BJ (cell line): ENCODE measurements at regions not wholly inside any gene's neighbourhood (a gene's known extent, or its start where the extent isn't known, plus 50 kb on each side); places are given as distances from the start of the nearest gene placed in this dataset.

ENCODE experiments used
- CTCF ChIA-PET: fragments of 350-600 bp; formaldehyde crosslinking; extraction: SDS; loops from one replicate; lab custom pipeline; 2021; ENCODE audit warnings: antibody characterized with exemption, inconsistent platforms; lab: Yijun Ruan, JAX
- POLR2A ChIA-PET: fragments of 300-600 bp; sonication (Branson Sonifier 250); formaldehyde crosslinking; extraction: SDS; loops from one replicate; lab custom pipeline; 2021; ENCODE audit warnings: antibody characterized with exemption; lab: Charles Lee
- DNase-seq: peaks from one replicate; pipeline ENCODE4 v3.0.0-alpha.2; 2011; ENCODE audit warnings: low read depth
- H3K27me3 ChIP-seq: 2 replicates; pipeline ENCODE4 v1.6.0; 2011; ENCODE audit warnings: low read length; ENCODE audit not compliant: control insufficient read depth, insufficient read depth
- H3K36me3 ChIP-seq: 2 replicates; pipeline ENCODE4 v1.5.1; 2011; ENCODE audit warnings: low read length; ENCODE audit not compliant: control insufficient read depth, insufficient read depth
- H3K4me3 ChIP-seq: 2 replicates; pipeline ENCODE4 v1.5.1; 2011; ENCODE audit warnings: low read depth, mild to moderate bottlenecking, control low read depth, low read length
- CTCF ChIP-seq: IDR thresholded peaks from 2 replicates; pipeline ENCODE4 v1.5.1; 2011; ENCODE audit warnings: low read depth, mild to moderate bottlenecking, control low read depth, inconsistent platforms, low read length, moderate library complexity; ENCODE audit not compliant: insufficient read depth

GRCh38 chr11:64450168-64450560 lies 91.2 kb downstream of the RPS6KA4 start:
- no peaks in the 10 kb centered on the region for H3K36me3 ChIP-seq
- ChIA-PET POLR2A (interaction anchor here (0.5 kb wide), 1 partner anchor 405 kb away, joined by 3 read pairs; no protein-coding TSS in a partner anchor), CTCF (interaction anchor here (0.7 to 5.2 kb wide), 31 partner anchors 8 to 245 kb away, joined by 3 to 80 read pairs (median 7); no protein-coding TSS in a partner anchor)
- no peak overlapping the region for H3K4me3 ChIP-seq
- TF ChIP-seq CTCF = no peak
- DNase-seq = no peak
- H3K27me3 ChIP-seq = peaks cover 7% of the 10 kb centered on the region

DNA sequence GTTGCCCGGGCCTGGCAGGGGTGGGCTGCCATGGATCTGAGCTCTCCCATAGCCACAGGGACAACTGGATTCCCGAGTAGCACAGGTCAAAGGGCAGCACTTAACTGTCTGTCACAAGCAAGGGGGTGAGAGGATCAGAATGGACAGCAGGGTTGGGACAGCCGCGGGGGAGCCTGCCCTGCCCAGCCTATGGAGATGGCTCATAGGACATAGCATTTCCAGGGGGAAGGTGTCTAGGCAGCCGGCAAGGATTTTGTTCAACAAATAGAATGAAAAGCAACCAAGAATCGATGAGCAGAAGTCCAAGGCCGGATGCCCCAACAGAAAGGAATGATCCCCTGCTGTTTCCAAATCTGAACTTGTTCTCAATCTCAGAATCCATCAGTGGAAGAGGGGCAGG lies 92.9 kb downstream of the RPS6KA4 start:
- no peak for TF ChIP-seq CTCF
- ChIA-PET POLR2A (no interaction called here), CTCF (interaction anchor here (1.3 to 5.2 kb wide), 2 partner anchors 138 to 200 kb away, joined by 3 to 67 read pairs; no protein-coding TSS in a partner anchor)
- DNase-seq = no peak
- Histone ChIP-seq H3K27me3 (peaks cover 6% of the 10 kb centered on the region), H3K4me3 (no peak overlapping the region), H3K36me3 (no peaks in the 10 kb centered on the region)

GRCh38 chr11:64453466-64453865 lies 94.5 kb downstream of the RPS6KA4 start:
- DNase-seq = no peak
- CTCF ChIA-PET = interaction anchor here (1.4 to 5.2 kb wide), 2 partner anchors 198 to 199 kb away, joined by 3 to 67 read pairs; no protein-coding TSS in a partner anchor
- POLR2A ChIA-PET = no interaction called here
- H3K4me3 ChIP-seq = no peak overlapping the region
- no peak for TF ChIP-seq CTCF
- H3K36me3 ChIP-seq = no peaks in the 10 kb centered on the region
- H3K27me3 ChIP-seq = peaks cover 6% of the 10 kb centered on the region

DNA sequence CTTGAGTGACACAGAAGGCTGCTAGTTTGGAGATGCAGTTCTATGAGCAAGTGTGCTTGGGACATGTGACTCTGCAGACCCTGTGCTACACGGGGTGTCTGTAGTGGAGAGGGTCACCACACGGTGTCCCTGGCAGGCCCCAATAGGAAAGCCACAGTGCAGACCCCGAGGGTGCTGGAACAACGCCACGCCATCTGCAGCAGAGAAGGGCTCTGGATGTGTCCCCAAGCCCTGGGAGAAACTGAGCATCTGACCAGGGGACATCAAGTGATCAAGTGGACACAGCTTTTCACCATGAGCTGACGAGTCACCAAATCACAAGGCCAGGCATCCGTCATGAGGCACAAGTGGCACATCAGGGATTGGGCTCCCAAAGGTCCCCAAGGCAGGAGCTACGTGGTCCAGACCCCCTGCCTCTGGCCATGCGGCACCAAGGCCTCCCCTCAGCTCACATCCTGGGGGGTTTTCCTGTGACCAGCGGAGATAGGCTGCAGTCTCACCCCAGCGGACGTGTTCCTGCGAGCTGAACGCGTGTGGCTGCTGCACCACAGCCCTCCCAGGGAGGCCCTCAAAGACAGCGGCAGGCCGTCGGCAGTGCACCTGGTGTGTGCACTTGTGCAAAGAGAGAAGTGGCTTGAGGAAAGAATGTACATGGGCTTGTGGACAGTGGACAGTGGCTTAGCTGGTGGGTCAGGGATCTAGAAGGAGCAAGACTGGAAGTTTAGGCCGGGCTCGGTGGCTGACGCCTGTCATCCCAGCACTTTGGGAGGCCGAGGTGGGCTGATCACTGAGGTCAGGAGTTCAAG lies 96.7 kb downstream of the RPS6KA4 start:
- H3K27me3 ChIP-seq = peaks cover 2% of the 10 kb centered on the region
- no peak overlapping the region for H3K4me3 ChIP-seq
- ChIA-PET CTCF (interaction anchor here (0.6 to 0.9 kb wide), 2 partner anchors 30 to 40 kb away, joined by 3 read pairs; no protein-coding TSS in a partner anchor), POLR2A (no interaction called here)
- DNase-seq = no peak
- H3K36me3 ChIP-seq = no peaks in the 10 kb centered on the region
- no peak for TF ChIP-seq CTCF

DNA sequence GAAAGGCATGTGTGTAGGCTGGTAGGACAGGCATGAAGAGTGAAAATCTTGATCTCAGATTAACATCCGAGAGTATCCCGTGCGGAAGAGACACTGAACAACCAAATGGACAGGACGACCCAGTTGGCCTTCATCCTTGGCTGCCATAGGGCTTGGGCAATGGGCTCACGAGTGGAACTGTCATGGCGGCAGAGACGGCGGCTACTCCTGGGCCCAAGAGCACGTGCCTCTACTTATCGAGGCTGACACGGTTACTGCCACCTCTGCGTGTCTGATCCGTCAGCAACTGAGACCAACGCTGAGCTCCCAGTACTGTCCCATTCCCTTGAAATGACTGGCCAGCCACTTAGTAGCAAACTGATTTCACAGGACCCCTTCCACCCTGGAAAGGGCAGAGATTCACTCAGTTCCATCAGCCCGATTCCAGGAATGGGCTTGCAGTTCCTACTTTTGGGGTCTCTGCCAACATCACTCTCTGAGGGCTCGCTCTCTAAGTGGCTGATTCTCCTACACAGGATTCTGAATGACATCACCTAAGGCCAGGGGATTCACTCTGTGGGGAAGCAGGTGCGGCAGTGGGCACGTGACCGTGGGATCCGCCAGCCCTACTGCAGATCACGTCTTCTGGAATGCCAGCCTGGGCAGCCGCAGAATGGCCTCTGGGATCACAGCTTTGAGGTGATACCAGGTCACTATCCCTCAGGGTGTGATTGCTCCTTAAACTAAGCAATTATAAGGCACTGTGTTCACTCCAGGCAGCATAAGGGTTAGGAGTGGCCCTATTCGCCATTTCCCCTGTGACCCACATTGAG lies 97.8 kb downstream of the RPS6KA4 start:
- POLR2A ChIA-PET = no interaction called here
- DNase-seq = no peak
- CTCF ChIA-PET = interaction anchor here (3.9 kb wide), 1 partner anchor 8 kb away, joined by 20 read pairs; no protein-coding TSS in a partner anchor
- Histone ChIP-seq H3K4me3 (no peak overlapping the region), H3K27me3 (peaks cover 4% of the 10 kb centered on the region), H3K36me3 (no peaks in the 10 kb centered on the region)
- no peak for TF ChIP-seq CTCF
